Pons (tissue), 1 donor: ENCODE measurements at regions not wholly inside any gene's neighbourhood (a gene's known extent, or its start where the extent isn't known, plus 50 kb on each side); places are given as distances from the start of the nearest gene placed in this dataset.

ENCODE experiments used
- DNase-seq: peaks from one replicate; pipeline ENCODE4 v3.0.0-alpha.2; 2016; ENCODE audit warnings: low spot score

DNA sequence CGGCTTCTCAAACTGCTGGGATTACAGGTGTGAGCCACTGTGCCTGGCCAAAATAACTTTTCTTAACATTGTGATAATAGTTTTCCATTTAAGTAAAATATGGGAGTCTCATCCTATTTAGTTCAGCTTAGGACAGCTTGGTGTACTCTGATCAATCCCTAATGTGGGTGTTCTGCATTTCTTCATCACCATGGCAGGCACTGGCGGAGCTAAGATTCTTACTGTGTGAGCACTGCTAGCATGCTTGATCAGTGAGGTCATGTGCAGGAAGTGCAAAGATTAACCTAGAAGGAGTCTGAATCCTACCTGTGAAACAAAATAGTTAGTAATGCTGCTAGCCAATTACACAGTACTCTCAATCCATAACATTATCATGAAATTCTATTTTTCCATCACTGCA lies 1684.2 kb upstream of the SLC10A2 start:
- no peak for DNase-seq

DNA sequence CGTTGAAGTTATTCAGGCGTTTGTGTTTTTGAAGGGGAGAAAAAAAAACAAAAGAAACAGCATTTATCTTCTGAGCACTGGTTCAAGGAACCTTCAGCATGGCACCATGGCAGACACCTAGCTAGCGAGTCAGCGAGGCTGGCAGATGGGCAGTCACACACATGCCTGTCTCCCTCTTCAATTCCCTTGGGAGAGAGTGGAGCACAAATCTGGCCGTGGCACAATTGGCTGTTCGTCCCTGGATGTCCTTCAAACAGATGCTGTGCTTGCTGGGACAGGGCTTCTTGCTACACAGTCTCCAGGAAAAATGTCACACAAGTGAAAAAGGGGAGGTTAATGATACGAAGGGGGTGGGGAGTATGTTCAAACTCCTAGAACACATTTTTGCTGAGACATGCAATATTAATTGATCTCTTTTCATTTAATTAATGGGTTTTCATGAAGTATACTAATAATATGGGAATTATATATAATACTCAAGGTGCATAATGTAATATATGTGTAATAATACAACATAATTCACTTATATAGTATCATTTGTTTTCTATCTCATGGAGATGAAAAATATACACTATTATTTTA lies 1674.5 kb upstream of the SLC10A2 start:
- peak; percentile 19 for DNase-seq

DNA sequence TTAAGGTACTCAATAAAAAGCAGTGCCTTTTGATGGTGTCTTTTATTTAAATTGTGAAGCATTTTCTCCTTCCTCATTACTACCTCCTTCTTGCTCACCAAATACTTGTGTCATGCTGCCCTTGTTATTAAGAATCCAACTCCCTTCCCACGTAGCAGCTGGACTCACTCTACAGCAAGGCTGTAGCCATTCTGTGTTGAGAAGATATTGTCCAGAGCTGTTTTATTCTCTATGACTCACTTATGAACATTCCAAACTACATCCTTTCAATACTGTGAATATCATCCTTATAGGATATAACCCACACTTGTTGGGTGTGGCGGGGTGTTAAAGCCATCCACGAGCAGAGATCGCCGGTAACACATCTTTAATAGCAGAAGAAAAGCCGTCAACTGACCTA lies 1671.5 kb upstream of the SLC10A2 start:
- no peak for DNase-seq

DNA sequence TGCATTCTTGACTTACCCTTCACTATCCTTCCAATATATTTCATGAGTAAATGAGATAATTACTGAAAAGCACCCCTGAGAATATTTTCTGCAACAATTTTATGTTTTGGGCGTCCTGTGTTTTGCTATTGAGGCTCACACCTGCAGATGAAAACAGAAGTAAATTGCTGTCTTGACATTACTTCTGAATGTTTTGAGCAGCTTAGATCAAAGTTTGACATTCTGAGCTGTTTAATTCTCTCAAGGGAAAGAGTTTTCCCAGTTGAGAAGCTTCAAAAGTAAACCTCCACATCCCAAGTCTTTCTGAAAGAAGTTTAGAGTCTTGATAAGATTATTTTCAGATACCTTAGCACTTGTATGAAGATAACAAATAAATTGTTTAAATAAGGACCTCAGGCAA lies 1667.2 kb upstream of the SLC10A2 start:
- DNase-seq = no peak

DNA sequence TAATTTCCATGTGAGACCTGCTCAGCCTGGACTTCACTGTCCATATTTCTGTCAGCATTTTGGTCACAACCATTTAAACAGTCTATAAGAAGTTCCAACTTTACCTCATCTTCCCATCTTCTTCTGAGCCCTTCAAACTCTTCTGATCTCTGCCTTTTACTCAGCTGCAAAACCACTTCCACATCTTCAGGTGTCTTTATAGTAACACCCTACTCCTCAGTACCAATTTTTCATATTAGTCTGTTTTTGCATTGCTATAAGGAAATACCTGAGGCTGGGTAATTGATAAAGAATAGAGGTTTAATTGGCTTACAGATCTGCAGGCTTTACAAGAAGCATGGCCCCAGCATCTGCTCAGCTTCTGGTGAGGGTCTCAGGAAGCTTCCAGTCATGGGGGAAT lies 1648.9 kb upstream of the SLC10A2 start:
- no peak for DNase-seq

DNA sequence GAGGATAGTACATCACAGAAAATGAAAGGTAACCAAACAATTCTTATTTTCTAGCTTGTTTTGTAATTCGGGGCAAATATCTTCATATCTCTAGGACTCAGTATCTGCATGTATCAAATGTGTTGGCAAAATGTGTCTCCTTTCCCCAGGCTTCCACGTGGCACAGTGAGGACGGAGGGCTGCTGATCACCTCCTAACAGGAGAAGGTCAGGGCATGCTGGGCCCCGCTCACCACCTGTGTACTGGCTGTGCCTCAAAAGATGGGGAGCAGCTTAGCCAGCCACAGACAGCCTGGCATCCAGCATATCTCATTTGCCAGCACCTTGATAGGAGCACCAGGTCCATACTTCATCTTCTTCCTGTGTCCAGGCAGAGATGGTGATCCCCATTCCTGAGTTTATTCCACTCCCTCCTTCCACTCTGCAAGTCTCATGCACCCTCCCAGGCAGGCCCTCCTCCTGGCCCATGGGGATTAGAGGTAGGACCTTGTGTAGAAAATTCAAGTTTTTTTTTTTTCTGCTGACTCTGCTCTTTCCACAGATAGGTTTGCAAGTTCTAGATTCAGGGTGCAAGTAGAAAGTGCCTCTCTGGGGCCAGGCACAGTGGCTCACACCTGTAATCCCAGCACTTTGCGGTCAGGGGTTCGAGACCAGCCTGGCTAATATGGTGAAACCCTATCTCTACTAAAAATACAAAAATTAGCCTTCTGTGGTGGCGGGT lies 1639.0 kb upstream of the SLC10A2 start:
- no peak for DNase-seq

DNA sequence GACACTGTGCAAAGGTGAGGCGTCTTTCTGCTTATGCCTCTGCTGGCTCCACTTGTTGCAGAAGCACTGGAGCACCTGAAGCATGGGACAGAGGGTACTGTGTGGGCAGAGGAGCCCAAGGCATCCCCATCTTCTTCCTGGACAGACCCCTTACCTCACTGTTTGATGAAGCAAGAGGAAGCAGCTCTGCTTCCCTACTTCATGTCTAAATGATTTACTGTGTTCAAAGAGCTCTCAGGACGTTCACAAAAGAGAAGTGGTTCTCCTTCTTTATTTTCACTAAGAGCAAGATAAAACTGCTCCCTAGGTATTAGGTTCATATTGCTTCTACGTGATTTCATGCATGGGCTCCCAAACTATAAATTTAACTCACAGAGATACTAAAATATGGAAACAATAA lies 1635.4 kb upstream of the SLC10A2 start:
- DNase-seq = no peak

DNA sequence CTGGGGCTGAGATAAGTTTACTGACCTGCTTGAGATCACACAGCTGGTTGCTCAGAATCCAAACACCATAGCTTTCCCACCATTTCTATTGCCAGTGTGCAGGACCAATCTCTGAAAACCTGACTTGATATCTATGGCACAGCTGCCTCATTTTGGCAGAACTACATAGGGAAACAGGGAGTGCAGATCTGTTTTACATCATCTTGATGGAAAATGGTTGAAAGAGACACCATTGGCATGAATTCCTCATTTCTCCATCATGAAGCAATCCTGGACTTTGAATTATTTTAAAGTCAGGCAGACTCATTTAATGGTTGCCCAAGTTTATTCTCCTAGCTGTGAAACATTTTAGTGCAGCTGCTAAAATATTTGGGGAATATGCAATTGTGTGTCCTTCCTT lies 1628.2 kb upstream of the SLC10A2 start:
- DNase-seq = no peak

DNA sequence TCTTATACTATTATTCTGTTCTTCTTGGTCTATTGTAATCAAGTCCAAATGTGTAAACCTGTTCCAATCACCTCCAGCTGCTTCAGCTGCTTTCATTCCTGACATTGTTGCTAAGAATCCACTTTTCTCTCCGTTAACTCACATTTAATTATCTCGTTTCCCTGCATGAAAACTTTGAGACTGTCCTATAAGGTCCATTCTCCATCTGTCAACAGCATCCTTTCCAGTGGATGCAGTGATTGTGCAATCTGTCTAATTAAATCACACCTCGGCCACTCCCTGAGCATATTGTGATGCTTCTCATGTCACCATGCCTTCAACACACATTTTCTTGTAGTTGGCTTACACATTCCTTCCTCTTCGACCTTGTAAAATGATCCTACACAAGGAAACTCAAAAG lies 1626.9 kb upstream of the SLC10A2 start:
- DNase-seq = no peak

DNA sequence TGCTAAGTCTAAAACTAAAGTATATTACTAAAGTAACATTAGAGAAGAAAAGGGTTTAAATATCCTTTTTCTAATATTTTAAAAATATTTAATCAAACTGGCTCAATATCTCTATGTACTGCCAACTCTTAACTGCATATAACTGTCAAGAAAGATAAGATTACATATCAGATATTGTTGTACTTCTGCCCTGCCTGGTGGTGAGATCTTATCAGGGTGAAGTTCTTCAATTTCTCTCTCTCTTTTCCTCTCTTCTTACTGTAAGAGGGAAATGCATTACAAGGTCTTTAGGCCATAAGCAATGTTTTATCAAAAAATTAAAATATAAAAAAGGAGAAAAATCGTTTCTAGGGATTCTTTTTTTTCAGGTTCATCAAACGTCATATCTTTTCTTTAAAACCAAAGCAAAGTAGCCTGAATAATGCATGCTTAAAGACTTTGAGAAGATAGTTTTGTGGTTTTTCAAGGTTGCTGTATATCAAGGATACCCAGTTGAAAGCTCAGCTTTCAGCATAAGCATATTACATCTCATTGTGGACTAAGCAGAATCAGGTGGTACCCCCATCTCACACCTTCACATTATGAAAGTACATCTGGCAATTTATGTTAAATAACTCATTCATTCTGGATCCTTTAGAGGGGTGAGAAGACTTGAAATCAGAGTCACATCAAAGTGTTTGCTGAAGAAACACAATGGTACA lies 1625.7 kb upstream of the SLC10A2 start:
- no peak for DNase-seq

DNA sequence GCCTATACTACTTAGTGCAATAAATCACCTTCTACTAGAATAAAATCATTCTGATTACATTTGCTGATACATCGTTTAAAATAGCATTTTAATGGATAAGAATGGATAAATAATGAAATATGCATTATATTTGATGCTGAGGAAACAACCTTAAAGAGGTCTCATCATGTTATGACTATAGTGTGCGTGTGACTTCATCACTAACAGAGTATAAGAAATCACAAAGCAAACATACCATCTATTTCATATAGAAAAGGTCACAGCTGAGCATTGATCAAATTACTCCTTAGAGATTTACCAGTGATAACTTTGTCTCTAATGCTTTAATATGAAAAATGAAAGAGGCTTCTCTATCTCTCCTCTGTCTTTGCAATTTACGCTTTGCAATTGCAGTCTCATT lies 1620.3 kb upstream of the SLC10A2 start:
- no peak for DNase-seq

DNA sequence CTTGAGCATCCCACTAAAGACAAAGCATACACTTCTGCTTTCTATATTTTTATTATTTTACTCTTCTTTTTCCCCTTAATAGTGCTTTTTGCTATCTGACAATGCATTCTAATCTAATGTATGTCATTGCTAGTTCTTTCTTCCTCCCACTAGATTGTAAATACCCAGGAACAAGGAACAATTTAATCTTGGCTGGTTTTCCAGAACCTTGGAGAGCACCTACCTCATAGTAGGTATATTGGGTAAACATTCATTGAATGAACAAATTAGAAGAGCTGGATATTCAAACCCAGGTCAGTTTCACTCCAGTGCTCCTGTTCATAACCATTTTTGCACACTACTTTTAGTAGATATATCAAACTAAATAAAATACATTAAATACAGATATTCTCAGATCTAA lies 1617.6 kb upstream of the SLC10A2 start:
- no peak for DNase-seq

DNA sequence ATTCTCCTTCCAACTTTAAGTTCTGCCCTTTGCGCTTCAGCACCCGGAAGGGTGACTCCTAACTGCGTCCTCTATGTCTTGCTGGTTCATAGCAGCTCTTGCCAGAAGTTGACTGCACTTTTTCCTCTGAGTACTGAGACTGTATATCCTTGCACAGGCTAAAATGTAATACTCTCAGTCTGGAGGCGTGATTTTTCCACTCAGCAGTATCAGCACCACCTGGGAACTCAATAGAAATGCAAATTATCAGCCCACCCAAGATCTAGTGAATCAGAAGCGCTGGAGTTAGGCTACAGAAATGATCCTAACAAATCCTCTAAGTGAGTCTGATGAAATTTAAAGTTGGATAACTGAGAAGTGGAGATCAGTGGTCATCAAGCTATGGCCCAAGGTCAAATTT lies 1611.9 kb upstream of the SLC10A2 start:
- no peak for DNase-seq

DNA sequence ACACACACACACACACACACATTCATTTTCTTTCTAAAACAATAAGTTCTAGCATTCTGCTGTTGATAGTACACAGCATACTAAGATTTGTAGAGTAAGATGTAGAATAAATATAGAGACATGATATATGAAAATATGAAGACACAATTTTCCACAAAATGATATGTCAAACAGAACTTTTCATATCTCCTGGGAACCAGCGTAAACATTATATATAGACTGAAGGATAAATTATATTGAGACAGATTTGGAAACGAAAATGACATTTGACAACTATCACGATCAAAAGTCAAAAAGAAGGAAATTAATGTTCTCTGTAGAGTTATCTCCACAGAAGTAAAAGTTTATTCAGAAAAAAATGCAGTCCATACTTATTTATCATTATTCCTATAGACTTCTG lies 1605.7 kb upstream of the SLC10A2 start:
- DNase-seq = no peak

DNA sequence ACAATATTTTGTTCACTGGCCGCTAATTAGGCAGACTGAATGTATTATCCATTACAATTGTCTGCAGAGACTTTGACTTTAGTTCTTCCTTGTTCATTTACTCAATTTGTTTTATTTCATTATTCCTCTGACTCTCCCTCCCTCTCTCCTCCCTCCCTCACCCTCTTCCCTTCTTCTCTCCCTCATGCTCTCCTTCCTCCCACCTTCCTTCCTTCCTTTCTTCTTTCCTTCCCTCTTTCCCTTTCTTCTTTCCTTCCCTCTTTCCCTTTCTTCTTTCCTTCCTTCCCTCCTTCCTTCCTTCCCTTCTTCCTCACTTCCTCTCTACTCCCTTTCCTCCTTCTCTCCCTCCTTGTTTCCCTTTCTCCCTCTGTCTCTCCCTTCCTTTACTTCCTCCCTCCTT lies 1591.0 kb upstream of the SLC10A2 start:
- no peak for DNase-seq

DNA sequence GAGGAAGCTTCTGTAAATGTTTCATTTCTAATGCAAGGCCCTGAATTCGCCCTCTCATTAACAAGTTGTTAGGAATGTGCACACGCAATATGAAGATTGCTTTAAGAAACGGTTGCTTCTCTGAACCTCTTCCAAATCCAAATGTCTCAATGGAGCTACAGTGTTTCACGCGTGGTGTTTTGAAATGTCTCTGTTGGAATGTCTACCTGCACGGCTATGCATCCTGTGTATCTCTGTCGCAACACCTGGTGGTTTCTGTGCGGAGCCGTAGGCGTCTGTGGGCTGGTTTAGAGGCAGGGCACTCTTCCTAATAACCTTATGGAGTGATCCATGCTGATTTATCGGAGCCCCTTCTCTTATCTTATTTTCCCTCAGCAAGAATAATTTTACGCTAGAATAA lies 1584.2 kb upstream of the SLC10A2 start:
- DNase-seq = no peak

DNA sequence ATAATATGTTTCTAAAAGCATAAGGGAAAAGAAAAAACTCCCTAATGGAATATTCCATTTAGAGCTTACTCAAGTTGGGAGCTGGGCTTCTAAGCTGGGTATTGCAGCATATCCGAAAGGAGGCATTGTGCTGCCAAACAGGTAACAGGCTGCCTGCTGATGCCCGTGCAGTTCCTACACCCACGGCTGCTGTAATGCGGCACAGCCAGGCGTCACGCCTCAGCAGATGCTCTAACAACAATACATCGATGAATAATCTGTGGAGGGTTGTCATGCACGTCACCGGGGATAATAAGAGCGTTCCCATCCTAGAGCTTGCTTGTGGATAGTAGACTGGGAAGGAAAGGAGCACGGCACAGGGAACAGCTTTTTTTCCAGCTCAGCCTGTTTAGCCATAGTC lies 1582.1 kb upstream of the SLC10A2 start:
- DNase-seq = no peak

DNA sequence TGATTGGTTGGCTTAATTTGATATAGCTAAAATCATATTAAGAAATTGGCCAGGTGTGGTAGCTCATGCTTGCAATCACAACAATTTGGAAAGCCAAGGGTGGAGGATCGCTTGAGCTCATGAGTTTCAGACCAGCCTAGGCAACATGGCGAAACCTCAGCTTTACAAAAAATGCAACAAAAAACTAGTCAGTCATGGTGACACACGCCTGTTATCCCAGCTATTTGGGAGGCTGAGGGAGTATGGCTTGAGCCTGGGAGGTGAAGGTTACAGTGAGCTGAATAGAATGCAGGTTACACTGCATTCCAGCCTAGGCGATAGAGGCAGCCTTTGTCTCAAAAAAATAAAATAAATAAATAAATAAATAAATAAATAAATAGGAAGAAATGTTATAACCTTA lies 1579.6 kb upstream of the SLC10A2 start:
- DNase-seq = no peak

DNA sequence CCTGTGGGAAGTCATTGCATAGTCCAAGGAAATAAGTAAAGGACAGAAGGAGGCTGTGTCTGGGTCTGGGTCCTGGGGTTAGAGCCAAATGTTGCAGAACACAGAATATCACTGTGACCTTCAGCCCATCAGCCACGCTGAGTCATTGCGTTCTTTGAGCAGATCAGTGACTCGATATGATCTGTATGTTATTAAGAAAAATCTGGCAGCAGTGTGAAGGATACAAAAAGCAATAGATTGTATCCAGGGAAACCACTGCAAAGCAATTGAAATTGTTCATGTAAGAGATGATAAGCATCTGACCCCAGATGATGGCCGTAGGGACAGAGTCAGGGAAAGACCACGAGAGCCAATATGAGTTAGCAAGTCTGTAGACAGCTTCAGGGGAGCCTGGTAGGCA lies 1575.1 kb upstream of the SLC10A2 start:
- no peak for DNase-seq

DNA sequence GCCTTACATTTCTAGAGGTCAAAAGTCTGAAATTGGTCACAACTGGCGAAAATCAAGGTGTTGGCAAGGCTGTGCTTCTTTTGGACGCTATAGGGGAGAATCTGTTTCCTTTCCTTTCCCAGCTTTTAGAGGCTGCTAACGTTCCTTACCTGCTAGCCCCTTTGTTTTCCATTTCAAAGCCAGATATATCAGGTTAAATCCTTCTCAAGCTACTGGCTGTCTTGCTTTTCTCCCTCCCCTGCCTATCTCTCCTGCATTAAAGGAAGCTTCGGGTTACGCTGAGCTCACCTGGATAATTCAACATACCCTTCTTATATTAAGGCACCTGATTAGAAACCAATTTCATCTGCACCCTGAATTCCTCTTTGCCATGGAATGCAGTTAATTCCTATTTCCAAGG lies 1569.7 kb upstream of the SLC10A2 start:
- no peak for DNase-seq

DNA sequence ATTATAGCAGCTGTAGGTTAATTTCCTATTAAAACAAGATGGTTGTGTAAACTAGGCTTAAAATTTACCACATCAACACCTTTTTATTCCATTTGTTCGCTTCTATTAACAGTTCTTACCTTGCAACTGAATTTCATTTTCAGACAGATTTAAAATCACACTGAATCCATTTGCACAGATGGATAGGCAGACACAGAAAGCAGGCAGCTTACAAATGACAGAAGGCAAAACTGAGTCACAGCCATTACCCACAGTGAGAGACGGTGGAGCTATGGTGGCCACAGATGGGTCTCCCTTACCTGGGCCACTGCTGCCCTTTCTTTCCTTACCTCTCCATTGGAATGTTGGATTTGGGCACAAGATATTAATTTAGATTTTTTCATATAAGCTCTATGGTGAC lies 1567.8 kb upstream of the SLC10A2 start:
- peak; percentile 10 for DNase-seq

DNA sequence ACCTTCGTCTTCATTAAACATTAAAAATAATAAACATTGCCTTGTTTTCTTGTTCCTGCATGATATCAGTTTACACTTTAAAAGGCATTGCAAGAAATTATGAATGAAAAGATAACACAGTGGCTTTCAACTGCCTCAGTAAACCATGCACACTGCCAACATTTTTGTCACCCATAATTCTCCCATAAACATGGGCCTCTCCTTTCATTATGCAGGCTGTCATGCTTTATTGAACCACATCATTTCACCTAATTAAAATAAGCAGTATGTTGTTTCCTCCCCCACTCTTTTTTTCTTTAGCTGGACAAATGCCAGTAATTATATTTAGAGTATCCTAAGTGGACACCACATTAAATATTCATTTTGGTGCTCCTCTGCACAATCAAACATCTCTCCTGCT lies 1566.5 kb upstream of the SLC10A2 start:
- no peak for DNase-seq

DNA sequence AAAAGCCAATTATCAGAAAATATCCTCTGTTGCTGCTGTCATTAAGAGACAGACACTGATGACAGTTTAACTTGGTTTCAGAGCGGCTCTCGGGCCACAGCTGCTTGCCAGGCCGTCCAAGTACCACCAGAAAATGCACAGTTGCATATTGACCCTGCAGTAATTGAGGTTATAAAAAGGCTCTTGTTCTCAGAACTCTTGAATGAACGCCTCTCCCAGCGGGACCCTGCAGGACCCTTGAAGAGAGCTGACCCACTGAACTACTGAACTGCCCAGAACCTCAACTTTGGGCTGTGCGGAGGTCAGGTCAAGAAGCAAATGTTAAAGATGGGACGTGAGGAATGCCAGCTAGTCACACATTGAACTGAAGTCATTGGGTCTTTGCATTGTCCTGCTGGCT lies 1559.0 kb upstream of the SLC10A2 start:
- DNase-seq = no peak

DNA sequence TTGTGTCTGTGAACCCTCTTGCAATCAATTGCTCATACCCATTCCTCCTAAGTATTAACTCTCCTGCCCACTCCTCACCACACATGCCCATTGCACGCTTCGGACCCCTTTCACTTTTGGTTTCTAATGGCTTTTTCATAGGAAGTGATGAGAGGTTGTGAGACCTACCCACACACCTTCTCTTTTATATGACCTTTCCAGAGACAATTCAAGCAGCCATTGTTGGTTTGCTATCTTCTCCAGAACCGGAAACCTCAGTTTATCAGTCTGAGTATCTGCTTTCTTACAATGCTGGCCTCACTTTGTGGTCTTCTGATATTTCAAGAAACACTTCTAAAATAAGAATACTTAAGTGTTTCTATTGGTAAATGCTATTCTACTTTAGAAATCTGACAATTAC lies 1550.8 kb upstream of the SLC10A2 start:
- no peak for DNase-seq
